ENCODE measurements at regions not wholly inside any gene's neighbourhood (a gene's known extent, or its start where the extent isn't known, plus 50 kb on each side); places are given as distances from the start of the nearest gene placed in this dataset.

GRCh38 chr7:49091089-49091488 lies 166.7 kb downstream of the CDC14C start (continued):
- TF ChIP-seq ZSCAN18 (CRISPR knock-in tag; IDR thresholded peaks at IDR 0.05) (no peak), ZNF671 (CRISPR knock-in tag; IDR thresholded peaks at IDR 0.05) (no peak)

- H3K36me3 Mint-ChIP-seq: no peaks in the 10 kb centered on the region; the same call in 1 of the 2 replicates
- POLR2A ChIA-PET: no interaction called here
- H3K4me3 Mint-ChIP-seq: no peak overlapping the region
These were observed 167.2 kb downstream of the CDC14C start for GRCh38 chr7:49091519-49091918.

GRCh38 chr7:49093218-49093617 lies 168.9 kb downstream of the CDC14C start:
- no peaks in the 10 kb centered on the region for H3K27me3 Mint-ChIP-seq (ENCODE audit: low read depth)
- H3K4me3 Mint-ChIP-seq: no peak overlapping the region
- DNase-seq (ENCODE audit: low spot score) (no peak), ATAC-seq (no peak)
- TF ChIP-seq FOXP1 (CRISPR knock-in tag; IDR thresholded peaks at IDR 0.05; ENCODE audit: borderline replicate concordance) (no peak), E2F1 (CRISPR knock-in tag; IDR thresholded peaks at IDR 0.05) (no peak), ATF6 (CRISPR knock-in tag; IDR thresholded peaks at IDR 0.05) (no peak), CREM (CRISPR knock-in tag; IDR thresholded peaks at IDR 0.05) (no peak), FOXK1 (CRISPR knock-in tag; IDR thresholded peaks at IDR 0.05) (no peak), ZNF512 (CRISPR knock-in tag; IDR thresholded peaks at IDR 0.05; ENCODE audit: borderline replicate concordance) (no peak), ELF4 (CRISPR knock-in tag; IDR thresholded peaks at IDR 0.05; ENCODE audit: low read depth) (no peak), ERG (CRISPR knock-in tag; IDR thresholded peaks at IDR 0.05) (no peak)
- peaks cover 9% of the 10 kb centered on the region for H3K9me3 Mint-ChIP-seq
- ChIA-PET POLR2A (no interaction called here), CTCF (interaction anchor here (1.8 kb wide), 1 partner anchor 91 kb away, joined by 7 read pairs; no protein-coding TSS in a partner anchor)
- H3K4me1 Mint-ChIP-seq: peaks cover 44% of the 10 kb centered on the region
- H3K27ac Mint-ChIP-seq: peak overlapping the region; percentile 53; the same call in 1 of the 2 replicates
- peaks cover 12% of the 10 kb centered on the region for H3K36me3 Mint-ChIP-seq

More at GRCh38 chr7:49091519-49091918, 167.2 kb downstream of the CDC14C start:
- no peaks in the 10 kb centered on the region for H3K9me3 Mint-ChIP-seq
- H3K4me1 Mint-ChIP-seq: peaks cover 54% of the 10 kb centered on the region
- CTCF ChIA-PET: interaction anchor here (1.4 kb wide), 1 partner anchor 90 kb away, joined by 3 read pairs; no protein-coding TSS in a partner anchor
- ATAC-seq (no peak), DNase-seq (ENCODE audit: low spot score) (no peak)
- TF ChIP-seq ZNF219 (CRISPR knock-in tag; IDR thresholded peaks at IDR 0.05; ENCODE audit: borderline replicate concordance) (no peak), ZNF396 (CRISPR knock-in tag; IDR thresholded peaks at IDR 0.05; ENCODE audit: borderline replicate concordance) (no peak), SMAD4 (CRISPR knock-in tag; IDR thresholded peaks at IDR 0.05) (no peak), ZNF532 (CRISPR knock-in tag; IDR thresholded peaks at IDR 0.05; ENCODE audit: borderline replicate concordance) (no peak), USF2 (CRISPR knock-in tag; IDR thresholded peaks at IDR 0.05) (no peak), SOX15 (CRISPR knock-in tag; IDR thresholded peaks at IDR 0.05) (no peak)
- no peaks in the 10 kb centered on the region for H3K27me3 Mint-ChIP-seq (ENCODE audit: low read depth)
- peak overlapping the region; percentile 64 for H3K27ac Mint-ChIP-seq
